AG04450 (cell line): ENCODE measurements at regions not wholly inside any gene's neighbourhood (a gene's known extent, or its start where the extent isn't known, plus 50 kb on each side); places are given as distances from the start of the nearest gene placed in this dataset.
"Not testable (repeated sequence)": the region's sequence is repeated elsewhere in the genome, so short reads cannot be mapped to it uniquely, and the experiment has no call there.

Source experiments
- CTCF ChIA-PET: fragments of 300-600, 350-600 bp; formaldehyde crosslinking; extraction: SDS; loops from one replicate; lab custom pipeline; 2022; ENCODE audit warnings: antibody characterized with exemption, inconsistent platforms; lab: Charles Lee
- POLR2A ChIA-PET: fragments of 350-600 bp; formaldehyde crosslinking; extraction: SDS; loops from one replicate; lab custom pipeline; 2021; ENCODE audit warnings: antibody characterized with exemption, inconsistent platforms; lab: Yijun Ruan, JAX
- DNase-seq: peaks from one replicate; pipeline ENCODE4 v3.0.0-alpha.2; 2011; ENCODE audit warnings: low read depth, low spot score
- H3K27ac ChIP-seq: one replicate; pipeline ENCODE4 v1.5.1; 2012; ENCODE audit warnings: low read depth, low read length, control low read depth
- H3K27me3 ChIP-seq: one replicate; pipeline ENCODE4 v1.6.0; 2012; ENCODE audit warnings: low read length; ENCODE audit not compliant: control insufficient read depth, insufficient read depth
- H3K4me3 ChIP-seq: 2 replicates; pipeline ENCODE4 v1.5.1; 2011; ENCODE audit warnings: mild to moderate bottlenecking, low read depth, low read length, control low read depth
- H3K9me3 ChIP-seq: 2 replicates; pipeline ENCODE4 v1.5.1; 2012; ENCODE audit warnings: low read length; ENCODE audit not compliant: control insufficient read depth, insufficient read depth
- CTCF ChIP-seq: IDR thresholded peaks from 2 replicates; pipeline ENCODE4 v1.5.1; 2011; ENCODE audit warnings: low read depth, low read length, control low read depth, inconsistent platforms

- H3K27ac ChIP-seq: no peak overlapping the region
- no peak for TF ChIP-seq CTCF
- ChIA-PET CTCF (no interaction called here), POLR2A (no interaction called here)
- H3K27me3 ChIP-seq: peaks cover 8% of the 10 kb centered on the region
- H3K4me3 ChIP-seq: no peak overlapping the region
- no peak for DNase-seq
- no peaks in the 10 kb centered on the region; the same call in 1 of the 2 replicates for H3K9me3 ChIP-seq
Observed at GRCh38 chr3:197454014-197454413, 101.8 kb downstream of the BDH1 start.

GRCh38 chr3:197450810-197451209 lies 105.0 kb downstream of the BDH1 start:
- no peak overlapping the region for H3K27ac ChIP-seq
- DNase-seq: no peak
- H3K9me3 ChIP-seq: no peaks in the 10 kb centered on the region; the same call in 1 of the 2 replicates
- ChIA-PET CTCF (no interaction called here), POLR2A (no interaction called here)
- peaks cover 8% of the 10 kb centered on the region for H3K27me3 ChIP-seq
- H3K4me3 ChIP-seq: no peak overlapping the region
- no peak for TF ChIP-seq CTCF

- no peak for TF ChIP-seq CTCF
- CTCF ChIA-PET: no interaction called here
- peaks cover 8% of the 10 kb centered on the region for H3K27me3 ChIP-seq
- no peaks in the 10 kb centered on the region; the same call in 1 of the 2 replicates for H3K9me3 ChIP-seq
- no peak overlapping the region for H3K27ac ChIP-seq
- no peak overlapping the region for H3K4me3 ChIP-seq
- POLR2A ChIA-PET: no interaction called here
- DNase-seq: no peak
Observed at GRCh38 chr3:197450308-197450707, 105.5 kb downstream of the BDH1 start.

GRCh38 chr3:197449181-197449580 lies 106.6 kb downstream of the BDH1 start:
- H3K9me3 ChIP-seq, H3K4me3 ChIP-seq, H3K27me3 ChIP-seq, DNase-seq, H3K27ac ChIP-seq, CTCF ChIA-PET, POLR2A ChIA-PET: not testable (repeated sequence)

GRCh38 chr3:197447781-197448180 lies 108.0 kb downstream of the BDH1 start:
- H3K9me3 ChIP-seq, POLR2A ChIA-PET, DNase-seq, H3K4me3 ChIP-seq, H3K27me3 ChIP-seq, CTCF ChIA-PET, H3K27ac ChIP-seq: not testable (repeated sequence)

GRCh38 chr3:197447057-197447456 lies 108.7 kb downstream of the BDH1 start:
- ChIA-PET POLR2A (no interaction called here), CTCF (no interaction called here)
- no peak overlapping the region for H3K4me3 ChIP-seq
- peaks cover 15% of the 10 kb centered on the region for H3K27me3 ChIP-seq
- no peak for TF ChIP-seq CTCF
- no peaks in the 10 kb centered on the region; the same call in 1 of the 2 replicates for H3K9me3 ChIP-seq
- no peak overlapping the region for H3K27ac ChIP-seq
- DNase-seq: no peak
